Hepatocyte (in vitro differentiated cells): ENCODE measurements at regions not wholly inside any gene's neighbourhood (a gene's known extent, or its start where the extent isn't known, plus 50 kb on each side); places are given as distances from the start of the nearest gene placed in this dataset.

Experiments used
- CTCF ChIP-seq: fragments of 200-600 bp; sonication (generic); IDR thresholded peaks from 2 replicates; pipeline ENCODE4 v1.5.1; 2016; ENCODE audit warnings: antibody characterized with exemption, mild to moderate bottlenecking; ENCODE audit not compliant: poor library complexity
- EZH2 ChIP-seq: fragments of 200-600 bp; sonication (generic); IDR thresholded peaks from 2 replicates; pipeline ENCODE4 v1.6.1; 2016; ENCODE audit warnings: antibody characterized with exemption, mild to moderate bottlenecking, borderline replicate concordance
- EZH2phosphoT487 ChIP-seq: fragments of 200-600 bp; sonication (generic); IDR thresholded peaks from one replicate; pipeline ENCODE4 v1.6.1; 2018; ENCODE audit warnings: antibody characterized with exemption, mild to moderate bottlenecking, low read depth, moderate library complexity; ENCODE audit not compliant: unreplicated experiment, severe bottlenecking

GRCh38 chr4:27711041-27711440 lies 850.4 kb downstream of the STIM2 start:
- TF ChIP-seq CTCF (no peak), EZH2phosphoT487 (no peak), EZH2 (no peak)
